ENCODE measurements at regions not wholly inside any gene's neighbourhood (a gene's known extent, or its start where the extent isn't known, plus 50 kb on each side); places are given as distances from the start of the nearest gene placed in this dataset.
"Not testable (repeated sequence)": the region's sequence is repeated elsewhere in the genome, so short reads cannot be mapped to it uniquely, and the experiment has no call there.

DNA sequence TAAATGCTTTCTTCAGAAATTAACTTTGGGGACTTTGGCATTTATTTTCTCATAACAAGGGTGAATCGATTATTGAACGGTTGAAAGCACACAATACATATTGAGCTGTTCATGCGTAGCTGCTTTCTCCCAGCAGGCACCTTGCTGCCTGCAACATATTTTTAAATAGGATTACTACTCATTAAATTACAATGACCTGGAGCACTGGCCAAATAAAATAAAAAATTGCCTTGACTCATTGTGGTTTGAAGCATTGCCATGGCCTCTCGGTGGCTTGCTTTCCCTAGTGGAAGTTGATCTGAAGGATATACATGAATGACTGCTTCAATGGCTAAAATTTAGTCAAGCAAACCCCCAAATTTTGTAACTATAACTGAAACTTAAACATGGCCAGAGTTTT lies 181.6 kb upstream of the NUDT12 start:
- Histone ChIP-seq H3K9me3 (no peaks in the 10 kb centered on the region), H3K27ac (no peak overlapping the region), H3K4me3 (no peak overlapping the region), H3K27me3 (no peaks in the 10 kb centered on the region), H3K36me3 (no peaks in the 10 kb centered on the region), H3K4me1 (no peaks in the 10 kb centered on the region)
- intact Hi-C loops (cut with DNase I), result no loop called here
- ATAC-seq, result no peak
- TF ChIP-seq, protein P1, sequence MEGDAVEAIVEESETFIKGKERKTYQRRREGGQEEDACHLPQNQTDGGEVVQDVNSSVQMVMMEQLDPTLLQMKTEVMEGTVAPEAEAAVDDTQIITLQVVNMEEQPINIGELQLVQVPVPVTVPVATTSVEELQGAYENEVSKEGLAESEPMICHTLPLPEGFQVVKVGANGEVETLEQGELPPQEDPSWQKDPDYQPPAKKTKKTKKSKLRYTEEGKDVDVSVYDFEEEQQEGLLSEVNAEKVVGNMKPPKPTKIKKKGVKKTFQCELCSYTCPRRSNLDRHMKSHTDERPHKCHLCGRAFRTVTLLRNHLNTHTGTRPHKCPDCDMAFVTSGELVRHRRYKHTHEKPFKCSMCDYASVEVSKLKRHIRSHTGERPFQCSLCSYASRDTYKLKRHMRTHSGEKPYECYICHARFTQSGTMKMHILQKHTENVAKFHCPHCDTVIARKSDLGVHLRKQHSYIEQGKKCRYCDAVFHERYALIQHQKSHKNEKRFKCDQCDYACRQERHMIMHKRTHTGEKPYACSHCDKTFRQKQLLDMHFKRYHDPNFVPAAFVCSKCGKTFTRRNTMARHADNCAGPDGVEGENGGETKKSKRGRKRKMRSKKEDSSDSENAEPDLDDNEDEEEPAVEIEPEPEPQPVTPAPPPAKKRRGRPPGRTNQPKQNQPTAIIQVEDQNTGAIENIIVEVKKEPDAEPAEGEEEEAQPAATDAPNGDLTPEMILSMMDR (IDR thresholded peaks at IDR 0.05), result no peak
- DNase-seq, result no peak

DNA sequence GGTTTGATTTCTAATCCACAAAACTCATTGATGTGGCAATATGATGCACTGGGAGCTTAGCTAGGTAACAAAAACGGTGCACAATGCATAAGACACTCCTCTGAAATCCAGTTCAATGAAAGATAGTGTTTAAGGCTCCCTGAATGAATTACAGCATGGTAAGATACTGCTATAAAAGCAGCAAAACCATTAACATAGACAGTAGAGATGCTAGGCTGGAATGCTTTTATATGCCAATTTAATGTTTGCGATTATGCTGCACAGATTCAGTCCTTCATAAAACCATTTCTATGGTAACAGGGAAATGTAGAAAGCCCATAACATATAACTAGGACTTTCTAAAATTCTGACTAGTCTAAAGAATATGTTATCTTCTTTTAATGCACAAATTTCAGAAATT lies 180.8 kb upstream of the NUDT12 start:
- intact Hi-C loops (cut with DNase I), result no loop called here
- no peak for ATAC-seq
- H3K4me1 ChIP-seq, result no peaks in the 10 kb centered on the region
- no peaks in the 10 kb centered on the region for H3K27me3 ChIP-seq
- no peak for DNase-seq
- H3K27ac ChIP-seq, result no peak overlapping the region
- TF ChIP-seq, protein P1 (IDR thresholded peaks at IDR 0.05), result no peak
- H3K36me3 ChIP-seq, result no peaks in the 10 kb centered on the region
- no peaks in the 10 kb centered on the region for H3K9me3 ChIP-seq
- no peak overlapping the region for H3K4me3 ChIP-seq

DNA sequence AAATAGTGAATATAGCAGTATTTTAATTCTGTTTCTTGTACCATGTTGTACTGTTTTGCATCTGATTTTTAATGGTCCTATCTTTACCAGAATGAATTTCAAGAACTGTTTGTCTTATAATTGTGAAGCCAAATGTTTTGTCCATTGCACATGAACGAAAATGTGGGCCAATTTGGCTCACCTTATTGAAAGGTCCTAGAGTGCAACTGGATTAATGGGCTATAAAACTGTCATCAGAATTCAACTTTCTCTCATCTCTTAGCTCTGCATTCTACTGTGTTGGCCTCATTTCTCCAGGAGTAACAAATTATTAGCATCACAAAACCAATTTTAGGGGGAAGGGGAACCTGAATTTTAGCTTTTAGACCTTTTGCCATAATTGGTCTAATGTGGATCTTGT lies 179.4 kb upstream of the NUDT12 start:
- intact Hi-C loops (cut with DNase I), result no loop called here
- Histone ChIP-seq H3K4me1 (no peaks in the 10 kb centered on the region), H3K4me3 (no peak overlapping the region), H3K9me3 (no peaks in the 10 kb centered on the region), H3K36me3 (no peaks in the 10 kb centered on the region), H3K27ac (no peak overlapping the region), H3K27me3 (no peaks in the 10 kb centered on the region)
- DNase-seq (no peak), ATAC-seq (no peak)
- TF ChIP-seq, protein P1 (IDR thresholded peaks at IDR 0.05), result no peak

DNA sequence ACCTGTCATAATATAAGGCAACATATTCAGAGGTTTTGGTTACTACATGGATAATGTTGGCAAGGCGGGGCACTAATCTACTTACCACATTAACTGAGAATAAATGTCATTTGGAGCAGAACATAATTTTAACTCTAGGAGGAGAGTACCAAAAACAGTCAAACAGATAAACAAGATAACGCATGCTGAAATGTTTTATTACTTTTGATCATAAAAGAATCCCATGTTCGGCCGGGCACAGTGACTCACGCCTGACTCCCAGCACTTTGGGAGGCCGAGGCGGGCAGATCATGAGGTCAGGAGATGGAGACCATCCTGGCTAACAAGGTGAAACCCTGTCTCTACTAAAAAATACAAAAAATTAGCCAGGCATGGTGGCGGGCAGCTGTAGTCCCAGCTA lies 173.8 kb upstream of the NUDT12 start:
- H3K36me3 ChIP-seq; H3K27ac ChIP-seq; H3K9me3 ChIP-seq; ATAC-seq; H3K27me3 ChIP-seq; H3K4me3 ChIP-seq; intact Hi-C loops (cut with DNase I); H3K4me1 ChIP-seq; DNase-seq: not testable (repeated sequence)

DNA sequence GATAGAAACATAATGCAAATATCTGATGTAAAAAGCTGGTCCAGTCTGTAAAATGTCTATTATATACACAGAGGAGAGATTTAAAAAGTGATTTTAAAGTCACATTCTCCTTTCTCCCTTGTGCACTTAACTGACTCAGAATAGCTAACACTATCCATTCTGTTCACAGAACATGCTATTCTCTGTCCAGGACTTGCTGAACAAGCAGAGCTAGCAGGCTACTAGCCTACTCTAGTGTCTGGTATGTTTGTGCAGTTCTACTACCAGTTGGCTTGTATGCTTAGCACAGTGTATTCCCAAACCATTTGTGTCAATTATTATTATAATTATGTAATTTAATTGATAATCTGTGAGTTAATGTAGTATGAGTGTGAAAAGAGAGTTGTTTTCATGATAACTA lies 161.7 kb upstream of the NUDT12 start:
- DNase-seq, result no peak
- intact Hi-C loops (cut with DNase I), result no loop called here
- TF ChIP-seq, protein P1 (IDR thresholded peaks at IDR 0.05), result no peak

DNA sequence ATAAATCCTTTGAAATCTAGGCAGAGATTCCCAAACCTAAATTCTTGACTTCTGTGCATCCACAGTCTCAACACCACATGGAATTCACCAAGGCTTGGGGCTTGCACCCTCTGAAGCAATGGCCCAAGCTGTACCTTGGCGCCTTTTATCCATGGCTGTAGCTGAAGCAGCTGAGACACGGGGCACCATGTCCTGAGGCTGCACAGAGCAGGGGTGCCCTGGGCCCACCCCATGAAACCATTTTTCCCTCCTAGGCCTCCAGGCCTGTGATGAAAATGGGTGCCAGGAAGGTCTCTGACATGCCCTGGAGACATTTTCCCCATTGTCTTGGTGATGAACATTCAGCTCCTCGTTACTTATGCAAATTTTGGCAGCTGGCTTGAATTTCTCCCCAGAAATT lies 158.6 kb upstream of the NUDT12 start:
- TF ChIP-seq, protein P1 (IDR thresholded peaks at IDR 0.05), result no peak
- H3K36me3 ChIP-seq, result no peaks in the 10 kb centered on the region
- H3K4me3 ChIP-seq, result no peak overlapping the region
- no peaks in the 10 kb centered on the region for H3K9me3 ChIP-seq
- H3K27me3 ChIP-seq, result no peaks in the 10 kb centered on the region
- ATAC-seq (no peak), DNase-seq (no peak)
- no peak overlapping the region for H3K27ac ChIP-seq
- H3K4me1 ChIP-seq, result no peaks in the 10 kb centered on the region
- intact Hi-C loops (cut with DNase I), result no loop called here

More for the DNA sequence above, 161.7 kb upstream of the NUDT12 start:
- H3K36me3 ChIP-seq, result no peaks in the 10 kb centered on the region
- ATAC-seq, result no peak
- no peak overlapping the region for H3K27ac ChIP-seq
- no peaks in the 10 kb centered on the region for H3K9me3 ChIP-seq
- H3K27me3 ChIP-seq, result no peaks in the 10 kb centered on the region
- no peaks in the 10 kb centered on the region for H3K4me1 ChIP-seq
- no peak overlapping the region for H3K4me3 ChIP-seq
